ENCODE measurements at regions not wholly inside any gene's neighbourhood (a gene's known extent, or its start where the extent isn't known, plus 50 kb on each side); places are given as distances from the start of the nearest gene placed in this dataset.

- TF ChIP-seq EZH2 (IDR thresholded peaks at IDR 0.05; ENCODE audit: borderline replicate concordance, insufficient read depth, low read depth, low read length, poor library complexity, severe bottlenecking) (no peak), CTCF (IDR thresholded peaks at IDR 0.05) (no peak)
These were observed 1641.3 kb upstream of the LRRTM3 start for GRCh38 chr10:65284495-65285041.

All from B cell (primary cell).